H54 (cell line): ENCODE measurements at regions not wholly inside any gene's neighbourhood (a gene's known extent, or its start where the extent isn't known, plus 50 kb on each side); places are given as distances from the start of the nearest gene placed in this dataset.

Experiments
- DNase-seq: peaks from one replicate; pipeline ENCODE4 v3.0.0; 2011; ENCODE audit warnings: low spot score, mixed read lengths; ENCODE audit not compliant: insufficient read length
- FAIRE-seq: peaks from 3 replicates; lab custom pipeline; 2011; peaks lifted over from hg19 to GRCh38; lab: Jason Lieb, UNC
- POLR2A ChIP-seq: IDR thresholded peaks from 2 replicates; pipeline ENCODE4 v1.6.1; 2011; ENCODE audit warnings: low read depth, mild to moderate bottlenecking, low read length

DNA sequence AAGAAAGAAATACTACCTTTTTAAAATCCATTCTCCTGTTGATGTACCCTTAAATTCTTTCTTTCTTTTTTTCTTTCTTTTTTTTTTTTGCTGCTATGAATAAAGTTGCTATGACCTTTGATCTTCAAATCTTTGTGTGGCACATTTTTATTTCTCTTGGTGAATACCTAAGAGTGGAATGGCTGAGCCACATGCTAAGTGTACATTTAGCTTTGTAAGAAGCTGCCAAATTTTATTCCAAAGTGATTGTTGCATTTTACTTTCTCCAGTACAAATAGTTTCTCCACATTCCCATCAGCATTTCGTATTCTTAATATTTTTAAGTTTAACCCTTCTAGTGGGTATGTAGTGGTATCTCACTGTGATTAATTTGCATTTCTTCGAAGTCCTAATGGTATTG lies 88.8 kb upstream of the RAB27B start:
- FAIRE-seq (no peak), DNase-seq (no peak)
- TF ChIP-seq POLR2A: no peak

DNA sequence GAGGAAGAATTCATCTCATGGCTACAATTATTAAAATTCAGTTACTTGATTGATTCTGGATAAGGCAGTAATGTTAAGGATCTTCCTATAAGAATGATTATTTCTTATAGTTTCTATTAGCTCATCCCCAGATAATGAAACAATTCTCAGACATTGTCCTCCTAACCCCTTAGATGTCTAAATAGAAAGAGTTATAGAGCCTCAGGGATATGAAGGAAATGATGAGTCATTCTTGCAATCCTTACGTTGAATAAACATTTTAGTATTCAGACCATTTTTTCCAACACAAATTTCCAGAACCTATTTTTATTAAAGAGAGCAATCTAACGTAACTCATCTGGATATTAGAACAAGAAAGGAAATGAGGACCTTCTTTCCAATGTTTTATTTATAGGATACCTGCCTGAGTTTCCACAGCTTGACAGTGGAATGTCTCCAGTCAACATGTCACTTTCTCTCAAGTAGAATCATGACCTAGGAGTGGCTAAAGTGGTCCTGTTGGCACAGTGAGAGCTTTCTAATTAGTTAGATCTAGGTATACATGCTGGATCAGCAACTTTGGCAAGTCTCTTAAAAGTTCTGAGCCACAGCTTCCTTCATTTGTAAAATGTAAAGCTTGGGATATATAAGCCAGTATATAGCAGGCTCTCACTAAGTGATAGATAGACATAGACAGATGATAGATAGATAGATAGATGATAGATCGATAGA lies 88.0 kb upstream of the RAB27B start:
- no peak for FAIRE-seq
- TF ChIP-seq POLR2A: no peak
- no peak for DNase-seq

DNA sequence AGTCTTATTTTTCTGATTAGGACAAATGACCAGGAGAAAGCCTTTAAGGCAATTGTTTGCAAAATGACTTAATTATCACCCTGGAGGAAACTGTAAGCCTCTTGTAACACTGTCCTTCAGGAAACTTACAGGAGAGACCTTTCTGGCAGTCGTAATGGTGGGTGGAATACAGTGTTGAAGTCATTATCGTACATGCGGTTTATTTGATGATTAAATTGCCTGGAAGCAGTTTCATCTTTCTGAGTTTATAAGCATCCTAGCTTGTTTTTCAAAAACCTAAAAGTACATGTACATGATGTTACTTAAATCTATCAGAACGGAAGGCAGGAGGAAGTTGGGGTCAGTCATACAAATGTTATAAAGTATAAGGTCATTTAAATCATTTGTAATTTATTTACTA lies 86.2 kb upstream of the RAB27B start:
- no peak for FAIRE-seq
- no peak for TF ChIP-seq POLR2A
- no peak for DNase-seq

DNA sequence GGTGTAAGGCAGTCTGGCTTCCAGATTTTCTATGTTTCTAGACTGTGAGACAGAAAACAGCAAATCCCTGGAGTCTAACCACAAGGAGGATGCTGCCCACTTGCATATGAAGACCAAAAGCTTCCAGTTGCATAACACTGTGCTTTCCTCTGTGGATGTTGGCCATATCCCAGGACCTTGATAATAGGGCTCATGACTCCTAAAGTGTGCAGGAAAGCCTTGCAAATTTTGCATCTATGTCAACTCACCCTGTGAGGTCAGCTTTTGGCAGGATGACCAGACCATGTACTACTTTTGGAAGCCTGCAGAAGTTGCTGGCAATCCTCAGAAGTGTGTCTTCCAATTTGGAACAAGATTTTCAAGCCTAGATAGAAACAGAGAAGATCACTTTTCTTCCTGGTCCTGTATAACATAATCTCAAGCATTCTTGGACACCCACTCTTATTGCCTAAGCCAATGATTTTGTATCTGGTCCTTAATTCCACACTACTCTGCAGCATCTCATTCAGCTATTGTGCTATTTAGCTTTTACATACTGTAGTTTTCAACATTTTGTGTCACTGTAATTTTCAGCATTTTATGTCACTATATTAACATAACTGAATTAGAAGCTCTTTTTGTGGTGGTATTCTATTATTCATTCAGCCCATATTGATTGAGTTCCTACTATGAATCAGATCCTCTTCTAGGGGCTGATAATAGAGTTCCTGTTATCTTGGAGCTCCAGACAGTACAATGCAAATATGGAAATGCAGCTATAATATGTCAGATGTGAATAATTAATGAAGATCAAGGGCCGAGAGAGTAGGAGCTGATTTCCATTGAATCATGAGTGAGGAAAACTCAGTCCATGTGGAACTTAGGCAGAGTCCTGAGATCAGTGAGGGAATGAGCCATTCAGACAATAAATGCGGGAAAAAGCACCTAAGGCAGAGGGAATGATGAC lies 85.3 kb upstream of the RAB27B start:
- no peak for TF ChIP-seq POLR2A
- FAIRE-seq: peak; percentile 48
- DNase-seq: peak; percentile 1

DNA sequence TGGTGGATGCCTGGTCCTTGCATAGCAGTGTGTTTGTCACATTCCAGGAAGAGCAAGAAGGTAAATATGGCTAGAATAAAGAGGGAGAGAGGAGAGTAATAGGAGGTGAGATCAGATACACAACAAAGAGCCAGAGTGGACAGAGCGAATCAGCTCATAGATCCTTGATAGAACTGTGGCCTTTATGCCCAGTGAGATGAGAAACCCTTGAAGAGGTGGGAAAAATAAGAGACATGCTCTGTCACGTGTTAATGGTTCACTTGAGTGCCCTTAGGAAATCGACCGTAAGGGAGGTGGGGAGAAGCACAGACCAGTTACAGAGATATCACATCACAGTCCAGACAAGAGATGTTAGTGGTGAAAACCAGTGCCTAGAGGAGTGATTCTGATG lies 84.7 kb upstream of the RAB27B start:
- DNase-seq (no peak), FAIRE-seq (no peak)
- TF ChIP-seq POLR2A: no peak

DNA sequence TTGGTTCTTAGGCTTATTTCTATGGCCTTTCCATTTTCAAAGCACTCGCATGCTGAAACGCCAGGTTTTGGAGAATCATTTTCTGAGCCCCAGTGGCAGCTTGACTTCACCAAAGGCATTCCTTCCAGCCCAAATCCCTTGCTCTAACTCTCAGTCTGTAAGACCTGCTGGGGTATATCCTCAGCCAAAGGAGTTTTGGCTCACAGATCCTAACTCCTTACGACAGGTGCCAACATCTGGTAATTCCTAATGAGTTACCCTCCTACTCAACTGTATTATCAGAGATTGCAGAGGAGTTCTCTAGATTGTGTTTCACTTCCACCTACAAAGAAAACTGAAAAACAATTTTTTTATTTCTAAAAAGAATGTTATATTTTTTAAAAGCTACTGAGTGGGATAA lies 79.0 kb upstream of the RAB27B start:
- no peak for TF ChIP-seq POLR2A
- FAIRE-seq: no peak
- no peak for DNase-seq

DNA sequence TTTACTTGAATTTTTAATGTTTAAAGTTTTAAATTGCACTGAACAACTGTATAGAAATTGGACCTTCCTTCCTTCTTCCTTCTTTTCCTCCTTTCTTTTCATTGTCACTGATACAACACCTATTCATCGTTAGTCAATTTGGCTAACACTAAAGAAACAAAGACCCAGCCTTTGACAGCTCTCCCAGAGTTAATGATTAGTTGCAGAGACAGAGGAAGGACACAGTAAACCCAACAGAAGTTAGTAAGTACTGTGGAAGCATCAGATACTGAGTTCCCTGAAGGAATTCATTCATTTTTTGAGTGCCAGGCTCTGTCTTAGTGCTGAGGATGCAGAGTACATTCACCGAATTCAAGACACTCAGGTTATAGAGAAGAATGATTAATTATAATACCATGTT lies 77.9 kb upstream of the RAB27B start:
- TF ChIP-seq POLR2A: no peak
- FAIRE-seq (no peak), DNase-seq (no peak)

DNA sequence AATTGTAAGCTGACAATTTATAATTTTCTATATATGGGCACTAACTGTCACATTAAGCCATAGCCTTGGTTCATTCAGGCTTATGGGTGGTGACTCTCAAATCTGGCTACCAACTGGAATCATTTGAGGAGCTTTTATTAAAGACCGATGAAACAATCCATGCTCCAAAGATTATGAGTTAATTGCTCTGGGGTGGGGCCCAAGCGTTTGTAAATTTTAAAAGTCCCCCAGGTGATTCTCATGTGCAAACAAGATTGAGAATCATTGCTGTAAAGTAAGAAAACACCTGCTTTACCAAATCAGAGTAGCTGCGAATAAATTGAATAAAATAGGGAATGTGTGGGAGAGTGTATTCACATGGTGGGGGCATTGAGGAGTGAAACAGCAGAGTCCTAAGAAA lies 76.1 kb upstream of the RAB27B start:
- FAIRE-seq: no peak
- no peak for DNase-seq
- TF ChIP-seq POLR2A: no peak

DNA sequence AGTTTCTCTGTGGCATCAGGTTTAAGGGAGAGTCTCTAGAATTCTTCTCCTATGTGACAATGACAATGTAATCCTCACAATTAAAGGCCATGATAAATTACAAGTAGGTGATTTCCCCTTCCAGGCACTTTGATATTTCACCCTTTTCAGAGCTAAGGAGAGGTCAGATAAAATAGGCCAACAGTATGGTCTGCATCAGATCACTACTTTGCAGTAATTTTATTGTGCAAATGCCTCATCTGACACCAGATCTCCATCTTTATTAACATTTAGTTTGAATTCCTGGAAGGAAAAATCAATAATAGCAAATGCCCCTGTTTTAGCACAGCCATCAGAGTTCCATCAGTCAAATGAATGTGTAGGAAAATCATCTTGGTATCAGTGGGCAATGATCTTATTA lies 72.8 kb upstream of the RAB27B start:
- DNase-seq (no peak), FAIRE-seq (no peak)
- no peak for TF ChIP-seq POLR2A

DNA sequence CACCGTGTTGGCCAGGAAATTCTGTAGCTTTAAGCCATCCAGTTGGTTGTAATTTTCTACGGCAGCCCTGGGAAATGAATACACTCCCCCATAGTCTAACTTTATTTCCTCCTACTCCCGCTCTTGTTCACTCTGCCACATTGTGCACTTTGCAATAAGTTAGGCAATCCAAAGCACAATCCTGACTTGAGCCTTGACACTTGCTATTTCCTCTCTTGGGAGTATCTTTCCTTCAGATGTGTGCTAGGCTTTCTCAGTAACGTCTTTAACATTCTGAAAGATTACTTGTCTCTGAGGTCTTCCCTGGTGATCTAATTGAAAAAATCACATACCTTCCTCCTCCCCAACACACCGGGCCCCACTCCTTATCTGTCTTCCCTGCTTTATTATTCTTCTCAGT lies 65.9 kb upstream of the RAB27B start:
- no peak for FAIRE-seq
- no peak for TF ChIP-seq POLR2A

DNA sequence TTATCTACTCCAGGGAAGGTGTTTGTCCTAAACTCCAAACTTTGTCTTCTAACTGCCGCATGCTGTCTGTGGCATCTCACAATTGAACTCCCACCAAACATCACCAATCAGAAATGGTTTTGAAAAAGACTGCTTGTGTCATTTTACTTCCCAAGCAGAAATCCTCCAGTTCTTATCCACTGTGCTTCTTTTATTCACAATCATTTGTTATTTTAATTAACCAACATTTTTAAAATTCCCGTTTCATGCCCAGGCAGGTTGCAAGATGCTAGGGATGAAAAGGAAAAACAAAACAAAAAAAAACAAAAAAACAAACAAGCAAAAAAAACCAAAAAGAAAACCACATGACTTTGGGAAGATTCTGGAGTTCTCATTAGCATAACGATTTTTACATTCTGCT lies 63.5 kb upstream of the RAB27B start:
- no peak for TF ChIP-seq POLR2A
- DNase-seq: no peak
- FAIRE-seq: no peak

More for the DNA sequence above, 65.9 kb upstream of the RAB27B start:
- DNase-seq: no peak

DNA sequence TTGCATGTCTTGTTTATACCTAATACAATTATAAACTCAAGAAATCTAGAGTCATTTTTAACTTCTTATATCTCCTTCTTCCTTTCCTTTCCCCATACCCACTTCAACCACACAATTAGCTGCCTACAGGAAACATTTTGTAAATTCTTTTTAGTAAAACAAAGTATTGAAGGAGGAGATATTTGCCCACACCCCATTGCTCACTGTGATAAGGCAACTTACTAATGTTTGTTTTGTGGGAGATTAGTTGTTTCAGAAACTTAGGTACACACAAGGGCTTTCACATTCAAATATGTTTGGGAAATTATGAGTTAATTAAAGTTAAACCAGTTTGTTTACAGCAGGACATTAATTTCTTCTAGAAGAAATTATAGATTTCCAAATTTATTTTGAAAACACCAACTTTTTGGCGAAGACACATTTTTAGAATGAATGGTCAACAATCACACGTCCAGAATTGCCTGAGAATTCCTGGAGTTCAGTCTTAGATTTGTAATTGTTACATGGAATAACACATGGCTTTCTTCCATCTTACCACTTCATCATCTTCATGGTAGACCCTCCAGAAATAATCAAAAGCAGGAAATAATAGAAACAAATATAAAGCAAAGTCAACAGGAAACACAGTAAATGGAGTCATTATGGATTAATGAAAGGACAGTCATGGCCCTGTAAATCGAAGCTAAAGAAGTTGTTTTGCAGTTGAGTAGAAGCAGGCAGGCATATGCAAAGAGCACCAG lies 62.5 kb upstream of the RAB27B start:
- TF ChIP-seq POLR2A: no peak
- no peak for FAIRE-seq
- DNase-seq: no peak

DNA sequence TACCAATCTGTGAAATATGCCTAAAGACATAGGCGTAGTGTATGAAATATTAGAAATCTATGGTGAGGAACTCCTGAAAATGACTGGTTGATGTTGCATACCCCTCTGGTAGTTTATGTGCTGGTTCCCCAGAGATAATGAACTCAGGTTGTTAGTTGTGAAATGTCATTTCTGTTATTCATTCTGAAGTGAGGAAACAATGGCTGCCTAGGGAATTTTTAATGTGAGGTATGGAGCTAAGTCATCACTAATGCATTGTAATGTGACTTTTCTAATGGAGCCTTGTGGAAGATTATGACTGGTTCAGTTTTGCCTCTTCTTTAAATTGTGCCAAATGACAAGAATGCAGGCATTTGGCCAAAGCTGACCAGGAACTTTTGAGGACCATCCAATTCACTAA lies 61.6 kb upstream of the RAB27B start:
- no peak for TF ChIP-seq POLR2A
- DNase-seq: no peak
- no peak for FAIRE-seq

DNA sequence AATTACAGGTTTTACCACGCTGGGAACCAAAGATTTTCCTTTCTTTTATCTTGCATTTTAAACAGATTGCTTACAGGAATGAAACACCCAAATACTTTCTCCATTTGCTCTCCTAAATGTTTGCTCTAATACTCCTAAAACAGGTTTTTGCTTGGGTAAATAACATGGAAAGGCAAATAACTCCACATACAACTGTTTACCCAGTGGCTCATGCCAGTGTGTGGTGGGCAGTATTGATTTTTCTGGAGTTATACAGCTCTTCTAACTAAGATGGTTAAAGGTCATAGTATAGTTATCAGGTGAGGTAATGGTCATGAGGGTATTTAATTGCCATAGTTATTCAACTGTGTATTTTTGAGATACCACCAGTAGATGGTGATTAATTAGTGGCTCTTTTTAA lies 61.2 kb upstream of the RAB27B start:
- no peak for DNase-seq
- TF ChIP-seq POLR2A: no peak
- FAIRE-seq: no peak
